Neutrophil (primary cell): ENCODE measurements at regions not wholly inside any gene's neighbourhood (a gene's known extent, or its start where the extent isn't known, plus 50 kb on each side); places are given as distances from the start of the nearest gene placed in this dataset.

ENCODE experiments used
- H3K27ac ChIP-seq: fragments of 200-600 bp; sonication (generic); 2 replicates; pipeline ENCODE4 v1.5.1; 2016; ENCODE audit warnings: mild to moderate bottlenecking, moderate library complexity
- H3K27me3 ChIP-seq: fragments of 200-600 bp; sonication (generic); 2 replicates; pipeline ENCODE4 v1.6.0; 2016; ENCODE audit warnings: mild to moderate bottlenecking
- H3K36me3 ChIP-seq: fragments of 200-600 bp; sonication (generic); 2 replicates; pipeline ENCODE4 v1.5.1; 2017
- H3K4me1 ChIP-seq, 2 experiments: fragments of 200-600 bp in 1 of 2; sonication (generic) in 1 of 2; 1 replicate in 1 of 2; 2 replicates in 1 of 2; pipeline versions ENCODE4 v1.5.1 to v1.6.1; 2013 to 2016; ENCODE audit warnings: low read depth in 1 of 2, low read length in 1 of 2, mild to moderate bottlenecking in 1 of 2, moderate library complexity in 1 of 2; ENCODE audit not compliant: control insufficient read depth in 1 of 2, insufficient read depth in 1 of 2
- H3K4me3 ChIP-seq, 2 experiments: fragments of 200-600 bp in 1 of 2; sonication (generic) in 1 of 2; 1 replicate in 1 of 2; 2 replicates in 1 of 2; pipeline ENCODE4 v1.5.1; 2013 to 2016; ENCODE audit warnings: low read depth in 1 of 2, low read length in 1 of 2, mild to moderate bottlenecking in 1 of 2, moderate library complexity in 1 of 2
- H3K9me3 ChIP-seq: fragments of 200-600 bp; sonication (generic); 2 replicates; pipeline ENCODE4 v1.5.1; 2016
- CTCF ChIP-seq: fragments of 200-600 bp; sonication (generic); IDR thresholded peaks from 2 replicates; pipeline ENCODE4 v1.5.1; 2016; ENCODE audit warnings: antibody characterized with exemption

- H3K4me1 ChIP-seq, result no peaks in the 10 kb centered on the region
- TF ChIP-seq CTCF, result no peak
- H3K36me3 ChIP-seq, result no peaks in the 10 kb centered on the region
- H3K4me3 ChIP-seq, result no peak overlapping the region
- no peaks in the 10 kb centered on the region for H3K27me3 ChIP-seq
- H3K9me3 ChIP-seq, result no peaks in the 10 kb centered on the region
- H3K27ac ChIP-seq, result no peak overlapping the region
These were observed 57.0 kb upstream of the TMEM170B start for GRCh38 chr6:11480541-11480940.

GRCh38 chr6:11479296-11479695 lies 58.3 kb upstream of the TMEM170B start:
- no peak for TF ChIP-seq CTCF
- H3K4me3 ChIP-seq, result no peak overlapping the region
- H3K36me3 ChIP-seq, result no peaks in the 10 kb centered on the region
- H3K4me1 ChIP-seq, result no peaks in the 10 kb centered on the region
- H3K27ac ChIP-seq, result no peak overlapping the region
- no peaks in the 10 kb centered on the region for H3K9me3 ChIP-seq
- no peaks in the 10 kb centered on the region for H3K27me3 ChIP-seq

- H3K9me3 ChIP-seq, result no peaks in the 10 kb centered on the region
- no peak overlapping the region for H3K27ac ChIP-seq
- H3K27me3 ChIP-seq, result no peaks in the 10 kb centered on the region
- TF ChIP-seq CTCF, result no peak
- no peak overlapping the region for H3K4me3 ChIP-seq
- no peaks in the 10 kb centered on the region for H3K4me1 ChIP-seq
- no peaks in the 10 kb centered on the region for H3K36me3 ChIP-seq
These were observed 59.0 kb upstream of the TMEM170B start for GRCh38 chr6:11478586-11478985.

GRCh38 chr6:11475016-11475415 lies 62.5 kb upstream of the TMEM170B start:
- TF ChIP-seq CTCF, result no peak
- H3K27ac ChIP-seq, result no peak overlapping the region

GRCh38 chr6:11473008-11473740 lies 64.4 kb upstream of the TMEM170B start:
- Histone ChIP-seq H3K4me3 (no peak overlapping the region), H3K36me3 (no peaks in the 10 kb centered on the region), H3K4me1 (no peaks in the 10 kb centered on the region), H3K27ac (no peak overlapping the region), H3K9me3 (no peaks in the 10 kb centered on the region), H3K27me3 (no peaks in the 10 kb centered on the region)
- no peak for TF ChIP-seq CTCF

More at GRCh38 chr6:11475016-11475415, 62.5 kb upstream of the TMEM170B start:
- Histone ChIP-seq H3K36me3 (no peaks in the 10 kb centered on the region), H3K4me1 (no peaks in the 10 kb centered on the region), H3K4me3 (no peak overlapping the region), H3K9me3 (no peaks in the 10 kb centered on the region), H3K27me3 (no peaks in the 10 kb centered on the region)
